ENCODE measurements at regions not wholly inside any gene's neighbourhood (a gene's known extent, or its start where the extent isn't known, plus 50 kb on each side); places are given as distances from the start of the nearest gene placed in this dataset.

DNA sequence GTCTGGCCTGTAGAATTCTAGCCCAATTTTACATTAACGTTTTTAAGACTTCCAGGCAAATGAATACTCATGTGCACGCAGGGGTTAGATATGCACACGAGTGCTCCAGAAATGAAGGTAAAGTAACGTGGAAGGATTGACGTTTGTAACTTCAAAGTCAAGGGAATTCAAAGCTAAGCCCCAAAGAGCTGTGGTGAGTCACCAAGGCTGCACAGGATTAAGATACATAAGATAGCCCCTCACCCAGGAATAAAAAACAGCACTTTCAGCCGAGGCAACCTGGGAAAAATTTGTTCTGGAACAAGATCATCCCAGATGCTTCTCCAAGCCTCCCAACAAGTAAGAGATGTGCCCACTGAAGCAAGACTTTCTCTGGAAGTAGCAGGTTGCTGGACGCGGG lies 259.6 kb upstream of the PLXNA2 start:
- Histone ChIP-seq H3K4me3 (replicated peaks in 1 of 3; ENCODE audit: low read depth in 2 of 3, low read length in 3 of 3) (no peak overlapping the region), H3K27ac (ENCODE audit: low read depth in 1 of 2, low read length in 2 of 2) (no peak overlapping the region), H3K79me2 (ENCODE audit: insufficient read depth, low read length) (no peaks in the 10 kb centered on the region), H3K9me3 (replicated peaks in 1 of 2; ENCODE audit: control insufficient read depth in 1 of 2, insufficient read depth in 1 of 2, low read length in 2 of 2) (no peaks in the 10 kb centered on the region), H3K4me1 (ENCODE audit: control insufficient read depth in 1 of 2, insufficient read depth in 2 of 2, low read length in 2 of 2) (peaks cover 1 to 4% of the 10 kb centered on the region in 2 donors), H3K9ac (ENCODE audit: insufficient read depth, low read length, poor library complexity, severe bottlenecking) (no peak overlapping the region), H3K36me3 (replicated peaks in 1 of 2; ENCODE audit: control insufficient read depth in 1 of 2, insufficient read depth in 2 of 2, low read length in 2 of 2) (no peaks in the 10 kb centered on the region), H3K4me2 (replicated peaks; ENCODE audit: extremely low read depth, low read length, poor library complexity, severe bottlenecking) (no peak overlapping the region), H4K20me1 (ENCODE audit: insufficient read depth, low read length) (no peaks in the 10 kb centered on the region), H2AFZ (ENCODE audit: insufficient read depth, low read depth, low read length, poor library complexity, severe bottlenecking) (no peak overlapping the region), H3K27me3 (ENCODE audit: control insufficient read depth in 2 of 2, insufficient read depth in 2 of 2, low read length in 2 of 2) (no peaks in the 10 kb centered on the region)
- peaks cover 3 to 10% (median 3%) of the 10 kb centered on the region in 3 donors for H3K27me3 Mint-ChIP-seq (ENCODE audit: low read depth in 3 of 3)
- no peak overlapping the region for H3K27ac Mint-ChIP-seq
- H3K4me3 Mint-ChIP-seq: no peak overlapping the region
- intact Hi-C loops (cut with micrococcal nuclease): no loop called here
- DNase-seq: no peak
- peaks cover 0 to 4% (median 2%) of the 10 kb centered on the region in 7 donors for H3K9me3 Mint-ChIP-seq
- H3K36me3 Mint-ChIP-seq: no peaks in the 10 kb centered on the region
- WGBS (ENCODE audit: insufficient coverage): 100% methylated on average over 3 of the region's 8 CpGs
- peaks cover 10% of the 10 kb centered on the region for H3K4me1 Mint-ChIP-seq
- TF ChIP-seq, protein P1, sequence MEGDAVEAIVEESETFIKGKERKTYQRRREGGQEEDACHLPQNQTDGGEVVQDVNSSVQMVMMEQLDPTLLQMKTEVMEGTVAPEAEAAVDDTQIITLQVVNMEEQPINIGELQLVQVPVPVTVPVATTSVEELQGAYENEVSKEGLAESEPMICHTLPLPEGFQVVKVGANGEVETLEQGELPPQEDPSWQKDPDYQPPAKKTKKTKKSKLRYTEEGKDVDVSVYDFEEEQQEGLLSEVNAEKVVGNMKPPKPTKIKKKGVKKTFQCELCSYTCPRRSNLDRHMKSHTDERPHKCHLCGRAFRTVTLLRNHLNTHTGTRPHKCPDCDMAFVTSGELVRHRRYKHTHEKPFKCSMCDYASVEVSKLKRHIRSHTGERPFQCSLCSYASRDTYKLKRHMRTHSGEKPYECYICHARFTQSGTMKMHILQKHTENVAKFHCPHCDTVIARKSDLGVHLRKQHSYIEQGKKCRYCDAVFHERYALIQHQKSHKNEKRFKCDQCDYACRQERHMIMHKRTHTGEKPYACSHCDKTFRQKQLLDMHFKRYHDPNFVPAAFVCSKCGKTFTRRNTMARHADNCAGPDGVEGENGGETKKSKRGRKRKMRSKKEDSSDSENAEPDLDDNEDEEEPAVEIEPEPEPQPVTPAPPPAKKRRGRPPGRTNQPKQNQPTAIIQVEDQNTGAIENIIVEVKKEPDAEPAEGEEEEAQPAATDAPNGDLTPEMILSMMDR (IDR thresholded peaks at IDR 0.05): no peak

DNA sequence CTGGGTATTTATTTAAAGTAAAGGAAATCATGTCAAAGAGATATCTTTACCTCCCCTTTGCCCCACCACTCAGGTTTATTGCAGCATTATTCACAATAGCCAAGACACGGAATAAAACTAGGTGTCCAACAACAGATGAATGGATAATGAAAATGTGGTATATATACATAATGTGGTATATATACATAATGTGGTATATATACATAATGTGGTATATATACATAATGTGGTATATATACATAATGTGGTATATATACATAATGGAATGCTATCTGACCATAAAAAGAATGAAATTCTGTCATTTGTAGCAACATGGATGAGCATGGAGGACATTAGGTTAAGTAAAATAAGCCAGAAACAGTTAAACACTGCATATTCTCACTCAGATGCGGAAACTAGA lies 262.6 kb upstream of the PLXNA2 start:
- Mint-ChIP-seq H3K36me3 (no peaks in the 10 kb centered on the region), H3K27ac (no peak overlapping the region), H3K27me3 (ENCODE audit: low read depth in 3 of 3) (peaks cover 2 to 5% (median 5%) of the 10 kb centered on the region in 3 donors), H3K4me3 (no peak overlapping the region), H3K4me1 (no peaks in the 10 kb centered on the region), H3K9me3 (peaks cover 0 to 3% (median 0%) of the 10 kb centered on the region in 7 donors)
- no peaks in the 10 kb centered on the region for H3K27me3 ChIP-seq (ENCODE audit: control insufficient read depth in 2 of 2, insufficient read depth in 2 of 2, low read length in 2 of 2)
- H3K9ac ChIP-seq (ENCODE audit: insufficient read depth, low read length, poor library complexity, severe bottlenecking): no peak overlapping the region
- WGBS (ENCODE audit: insufficient coverage): no CpG with 5 or more reads among the region's 2 CpGs
- H3K4me3 ChIP-seq (replicated peaks in 1 of 3; ENCODE audit: low read depth in 2 of 3, low read length in 3 of 3): no peak overlapping the region
- H3K36me3 ChIP-seq (replicated peaks in 1 of 2; ENCODE audit: control insufficient read depth in 1 of 2, insufficient read depth in 2 of 2, low read length in 2 of 2): no peaks in the 10 kb centered on the region
- no peak for DNase-seq
- H2AFZ ChIP-seq (ENCODE audit: insufficient read depth, low read depth, low read length, poor library complexity, severe bottlenecking): no peak overlapping the region
- H3K27ac ChIP-seq (ENCODE audit: low read depth in 1 of 2, low read length in 2 of 2): no peak overlapping the region
- no peaks in the 10 kb centered on the region for H3K4me1 ChIP-seq (ENCODE audit: control insufficient read depth in 1 of 2, insufficient read depth in 2 of 2, low read length in 2 of 2)
- no peaks in the 10 kb centered on the region for H3K79me2 ChIP-seq (ENCODE audit: insufficient read depth, low read length)
- intact Hi-C loops (cut with micrococcal nuclease): no loop called here
- no peaks in the 10 kb centered on the region for H4K20me1 ChIP-seq (ENCODE audit: insufficient read depth, low read length)
- no peak overlapping the region for H3K4me2 ChIP-seq (replicated peaks; ENCODE audit: extremely low read depth, low read length, poor library complexity, severe bottlenecking)
- H3K9me3 ChIP-seq (replicated peaks in 1 of 2; ENCODE audit: control insufficient read depth in 1 of 2, insufficient read depth in 1 of 2, low read length in 2 of 2): no peaks in the 10 kb centered on the region
- TF ChIP-seq, protein P1 (IDR thresholded peaks at IDR 0.05): no peak
